Neural progenitor cell (in vitro differentiated cells): ENCODE measurements at regions not wholly inside any gene's neighbourhood (a gene's known extent, or its start where the extent isn't known, plus 50 kb on each side); places are given as distances from the start of the nearest gene placed in this dataset.
"Not testable (repeated sequence)": the region's sequence is repeated elsewhere in the genome, so short reads cannot be mapped to it uniquely, and the experiment has no call there.

Source experiments
- DNase-seq: peaks from one replicate; pipeline ENCODE4 v3.0.0-alpha.2; 2016; ENCODE audit warnings: low spot score
- H2AFZ ChIP-seq: fragments of 200-600 bp; sonication (generic); replicated peaks from 2 replicates; pipeline ENCODE4 v1.6.1; 2016; ENCODE audit warnings: antibody characterized with exemption
- H3F3A ChIP-seq: fragments of 200-600 bp; sonication (generic); 2 replicates; pipeline ENCODE4 v1.6.1; 2016; ENCODE audit warnings: antibody characterized with exemption, low read depth
- H3K27ac ChIP-seq: fragments of 200-600 bp; sonication (generic); 2 replicates; pipeline ENCODE4 v1.5.1; 2016; ENCODE audit warnings: mild to moderate bottlenecking
- H3K27me3 ChIP-seq: fragments of 200-600 bp; sonication (generic); 2 replicates; pipeline ENCODE4 v1.6.1; 2016; ENCODE audit warnings: mild to moderate bottlenecking, moderate library complexity
- H3K36me3 ChIP-seq: fragments of 200-600 bp; sonication (generic); 2 replicates; pipeline ENCODE4 v1.5.1; 2016
- H3K4me1 ChIP-seq: fragments of 200-600 bp; sonication (generic); 2 replicates; pipeline ENCODE4 v1.6.1; 2016; ENCODE audit warnings: mixed run types
- H3K4me2 ChIP-seq: fragments of 200-600 bp; sonication (generic); 2 replicates; pipeline ENCODE4 v1.6.1; 2016
- H3K4me3 ChIP-seq: fragments of 200-600 bp; sonication (generic); 2 replicates; pipeline ENCODE4 v1.5.1; 2016
- H3K79me2 ChIP-seq: fragments of 200-600 bp; sonication (generic); 2 replicates; pipeline ENCODE4 v1.6.1; 2016; ENCODE audit warnings: low read depth
- H3K9ac ChIP-seq: fragments of 200-600 bp; sonication (generic); 2 replicates; pipeline ENCODE4 v1.6.1; 2016
- H3K9me3 ChIP-seq: fragments of 200-600 bp; sonication (generic); 2 replicates; pipeline ENCODE4 v1.5.1; 2016; ENCODE audit warnings: low read depth
- H4K20me1 ChIP-seq: fragments of 200-600 bp; sonication (generic); 2 replicates; pipeline ENCODE4 v1.6.1; 2016; ENCODE audit warnings: low read depth
- H3K27ac Mint-ChIP-seq: 3 replicates; pipeline ENCODE4 v1.8.0; 2021; ENCODE audit warnings: mixed read lengths
- H3K27me3 Mint-ChIP-seq: 2 replicates; pipeline ENCODE4 v1.8.0; 2022; ENCODE audit warnings: low read depth, mild to moderate bottlenecking, inconsistent platforms, moderate library complexity, mixed read lengths; ENCODE audit not compliant: insufficient read depth
- H3K36me3 Mint-ChIP-seq: 3 replicates; pipeline ENCODE4 v1.8.0; 2021; ENCODE audit warnings: mixed read lengths
- H3K4me1 Mint-ChIP-seq: 3 replicates; pipeline ENCODE4 v1.8.0; 2021; ENCODE audit warnings: mixed read lengths
- H3K4me3 Mint-ChIP-seq: 3 replicates; pipeline ENCODE4 v1.8.0; 2021; ENCODE audit warnings: mild to moderate bottlenecking, moderate library complexity, mixed read lengths
- H3K9me3 Mint-ChIP-seq: 3 replicates; pipeline ENCODE4 v1.8.0; 2020; ENCODE audit warnings: mixed read lengths
- EZH2 ChIP-seq: fragments of 200-600 bp; sonication (generic); IDR thresholded peaks from 2 replicates; pipeline ENCODE4 v1.6.1; 2017; ENCODE audit warnings: antibody characterized with exemption, mild to moderate bottlenecking, moderate library complexity
- EZH2phosphoT487 ChIP-seq: fragments of 200-600 bp; sonication (generic); IDR thresholded peaks from 2 replicates; pipeline ENCODE4 v1.6.1; 2017; ENCODE audit warnings: antibody characterized with exemption
- TF ChIP-seq, protein P1 (sequence below): fragments of 200-600 bp; sonication (generic); IDR thresholded peaks from 2 replicates; pipeline ENCODE4 v1.5.1; 2017; ENCODE audit warnings: antibody characterized with exemption, mild to moderate bottlenecking

- Histone ChIP-seq H3K4me3 (no peak overlapping the region), H3K4me2 (no peak overlapping the region), H4K20me1 (no peaks in the 10 kb centered on the region), H3K27ac (no peak overlapping the region), H3K27me3 (no peaks in the 10 kb centered on the region), H3K9me3 (no peaks in the 10 kb centered on the region), H3K9ac (no peak overlapping the region), H3K79me2 (no peaks in the 10 kb centered on the region), H3F3A (no peaks in the 10 kb centered on the region), H3K36me3 (no peaks in the 10 kb centered on the region), H3K4me1 (peaks cover 3% of the 10 kb centered on the region), H2AFZ (no peak overlapping the region)
- Mint-ChIP-seq H3K36me3 (no peaks in the 10 kb centered on the region), H3K4me1 (peaks cover 5% of the 10 kb centered on the region), H3K4me3 (no peak overlapping the region), H3K27ac (no peak overlapping the region), H3K27me3 (peaks cover 2% of the 10 kb centered on the region), H3K9me3 (no peaks in the 10 kb centered on the region)
- no peak for TF ChIP-seq EZH2
- no peak for TF ChIP-seq EZH2phosphoT487
- TF ChIP-seq, protein P1, sequence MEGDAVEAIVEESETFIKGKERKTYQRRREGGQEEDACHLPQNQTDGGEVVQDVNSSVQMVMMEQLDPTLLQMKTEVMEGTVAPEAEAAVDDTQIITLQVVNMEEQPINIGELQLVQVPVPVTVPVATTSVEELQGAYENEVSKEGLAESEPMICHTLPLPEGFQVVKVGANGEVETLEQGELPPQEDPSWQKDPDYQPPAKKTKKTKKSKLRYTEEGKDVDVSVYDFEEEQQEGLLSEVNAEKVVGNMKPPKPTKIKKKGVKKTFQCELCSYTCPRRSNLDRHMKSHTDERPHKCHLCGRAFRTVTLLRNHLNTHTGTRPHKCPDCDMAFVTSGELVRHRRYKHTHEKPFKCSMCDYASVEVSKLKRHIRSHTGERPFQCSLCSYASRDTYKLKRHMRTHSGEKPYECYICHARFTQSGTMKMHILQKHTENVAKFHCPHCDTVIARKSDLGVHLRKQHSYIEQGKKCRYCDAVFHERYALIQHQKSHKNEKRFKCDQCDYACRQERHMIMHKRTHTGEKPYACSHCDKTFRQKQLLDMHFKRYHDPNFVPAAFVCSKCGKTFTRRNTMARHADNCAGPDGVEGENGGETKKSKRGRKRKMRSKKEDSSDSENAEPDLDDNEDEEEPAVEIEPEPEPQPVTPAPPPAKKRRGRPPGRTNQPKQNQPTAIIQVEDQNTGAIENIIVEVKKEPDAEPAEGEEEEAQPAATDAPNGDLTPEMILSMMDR: no peak
- no peak for DNase-seq
Observed at GRCh38 chr5:158496624-158497023, 603.1 kb downstream of the EBF1 start.

DNA sequence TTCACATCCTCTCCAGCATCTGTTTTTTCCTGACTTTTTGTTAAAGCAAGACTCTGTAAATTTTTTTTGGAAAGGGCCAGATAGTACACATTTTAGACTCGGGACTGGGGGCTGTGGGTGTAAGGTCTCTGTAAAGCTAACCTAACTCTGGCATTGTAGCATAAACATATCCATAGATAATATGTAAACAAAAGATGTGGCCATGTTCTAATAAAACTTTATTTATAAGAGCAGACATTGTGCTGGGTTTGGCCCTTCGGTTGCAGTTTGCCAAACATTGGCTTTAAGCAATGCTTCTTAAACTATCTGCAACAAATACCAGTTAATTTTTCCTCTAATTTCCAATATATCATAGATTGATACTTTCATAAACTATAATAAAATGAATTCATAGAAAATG is 605.2 kb downstream of the EBF1 start:
- Histone ChIP-seq H4K20me1 (no peaks in the 10 kb centered on the region), H2AFZ (no peak overlapping the region), H3K4me1 (peaks cover 3% of the 10 kb centered on the region), H3K9ac (no peak overlapping the region), H3K36me3 (no peaks in the 10 kb centered on the region), H3K4me3 (no peak overlapping the region), H3K27ac (no peak overlapping the region), H3K79me2 (no peaks in the 10 kb centered on the region), H3K27me3 (no peaks in the 10 kb centered on the region), H3K4me2 (no peak overlapping the region), H3K9me3 (no peaks in the 10 kb centered on the region), H3F3A (no peaks in the 10 kb centered on the region)
- peaks cover 4% of the 10 kb centered on the region for H3K4me1 Mint-ChIP-seq
- TF ChIP-seq, protein P1: no peak
- TF ChIP-seq EZH2 (no peak), EZH2phosphoT487 (no peak)
- H3K36me3 Mint-ChIP-seq: no peaks in the 10 kb centered on the region
- no peak for DNase-seq
- H3K27me3 Mint-ChIP-seq: peaks cover 3% of the 10 kb centered on the region
- H3K9me3 Mint-ChIP-seq: no peaks in the 10 kb centered on the region
- no peak overlapping the region for H3K27ac Mint-ChIP-seq
- no peak overlapping the region for H3K4me3 Mint-ChIP-seq

GRCh38 chr5:158494044-158494443 is 605.7 kb downstream of the EBF1 start:
- H3K36me3 Mint-ChIP-seq, H3K27me3 Mint-ChIP-seq, H3K79me2 ChIP-seq, H3K27ac ChIP-seq, H3K27me3 ChIP-seq, H4K20me1 ChIP-seq, DNase-seq, H3K4me1 ChIP-seq, H3K4me3 Mint-ChIP-seq, H2AFZ ChIP-seq, H3K4me2 ChIP-seq, H3K9ac ChIP-seq, H3K27ac Mint-ChIP-seq, H3K9me3 ChIP-seq, H3K4me1 Mint-ChIP-seq, H3K4me3 ChIP-seq, H3K36me3 ChIP-seq, H3F3A ChIP-seq, H3K9me3 Mint-ChIP-seq: not testable (repeated sequence)

GRCh38 chr5:158492841-158493242 is 606.9 kb downstream of the EBF1 start:
- Histone ChIP-seq H3K9me3 (no peaks in the 10 kb centered on the region), H3K27me3 (no peaks in the 10 kb centered on the region), H3K36me3 (no peaks in the 10 kb centered on the region), H3K4me3 (no peak overlapping the region), H3K27ac (no peak overlapping the region), H3K79me2 (no peaks in the 10 kb centered on the region), H2AFZ (no peak overlapping the region), H3F3A (no peaks in the 10 kb centered on the region), H3K4me2 (no peak overlapping the region), H3K4me1 (peaks cover 3% of the 10 kb centered on the region), H4K20me1 (no peaks in the 10 kb centered on the region), H3K9ac (no peak overlapping the region)
- H3K27ac Mint-ChIP-seq: no peak overlapping the region
- no peaks in the 10 kb centered on the region for H3K9me3 Mint-ChIP-seq
- TF ChIP-seq, protein P1: no peak
- TF ChIP-seq EZH2: no peak
- no peak for TF ChIP-seq EZH2phosphoT487
- no peak overlapping the region for H3K4me3 Mint-ChIP-seq
- no peaks in the 10 kb centered on the region for H3K36me3 Mint-ChIP-seq
- no peak for DNase-seq
- H3K27me3 Mint-ChIP-seq: peaks cover 3% of the 10 kb centered on the region
- peaks cover 1% of the 10 kb centered on the region for H3K4me1 Mint-ChIP-seq
